ENCODE measurements at regions not wholly inside any gene's neighbourhood (a gene's known extent, or its start where the extent isn't known, plus 50 kb on each side); places are given as distances from the start of the nearest gene placed in this dataset.

- TF ChIP-seq CTCF (IDR thresholded peaks at IDR 0.05; ENCODE audit: poor library complexity) (no peak), EZH2phosphoT487 (IDR thresholded peaks at IDR 0.05; ENCODE audit: low read depth, severe bottlenecking, unreplicated experiment) (no peak), EZH2 (IDR thresholded peaks at IDR 0.05; ENCODE audit: borderline replicate concordance) (no peak)
- H3K27ac ChIP-seq, result no peak overlapping the region
- H3K4me3 ChIP-seq, result no peak overlapping the region
- no peaks in the 10 kb centered on the region for H3K27me3 ChIP-seq
- H2AFZ ChIP-seq, result no peak overlapping the region
- WGBS (ENCODE audit: low lambda C conversion rate, missing lambda C conversion rate), result 81% methylated on average over 1 of the region's 1 CpG
- no peaks in the 10 kb centered on the region for H4K20me1 ChIP-seq (ENCODE audit: insufficient read depth, poor library complexity, severe bottlenecking)
- DNase-seq (ENCODE audit: low spot score), result no peak
- no peaks in the 10 kb centered on the region for H3K9me2 ChIP-seq (replicated peaks; ENCODE audit: insufficient read depth)
- no peak overlapping the region for H3K4me2 ChIP-seq
- no peaks in the 10 kb centered on the region for H3K4me1 ChIP-seq (ENCODE audit: insufficient read depth)
- H3K36me3 ChIP-seq (replicated peaks; ENCODE audit: insufficient read depth, low read depth), result no peaks in the 10 kb centered on the region
- H3K79me2 ChIP-seq, result no peaks in the 10 kb centered on the region
- no peaks in the 10 kb centered on the region for H3K9me3 ChIP-seq (ENCODE audit: low read depth)
Observed at GRCh38 chr15:97141360-97141759, 810.9 kb downstream of the NR2F2 start.

DNA sequence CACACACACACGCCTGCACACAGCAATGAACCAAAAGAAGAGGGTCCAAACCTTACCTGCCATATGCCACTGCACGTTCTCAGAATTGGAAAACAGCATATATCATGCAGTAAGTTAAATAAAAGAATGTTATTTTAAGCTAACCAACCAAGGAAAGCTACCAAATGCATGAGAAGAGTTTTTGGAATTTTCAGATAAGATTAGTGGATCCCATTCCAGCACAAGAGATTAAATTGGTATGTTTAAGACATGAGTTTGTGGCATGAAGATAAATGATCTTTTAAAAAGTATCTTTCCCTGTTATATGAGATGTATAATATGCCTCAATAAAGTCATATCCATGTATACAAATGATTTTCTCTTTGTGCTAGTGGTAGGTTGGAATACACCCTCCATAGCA, 811.4 kb downstream of the NR2F2 start:
- 46% methylated on average over 2 of the region's 2 CpGs for WGBS (ENCODE audit: low lambda C conversion rate, missing lambda C conversion rate)
- H3K4me2 ChIP-seq, result no peak overlapping the region

GRCh38 chr15:97143592-97144376, 813.3 kb downstream of the NR2F2 start:
- no peak for TF ChIP-seq EZH2 (IDR thresholded peaks at IDR 0.05; ENCODE audit: borderline replicate concordance)
- TF ChIP-seq CTCF (IDR thresholded peaks at IDR 0.05; ENCODE audit: poor library complexity), result no peak
- TF ChIP-seq EZH2phosphoT487 (IDR thresholded peaks at IDR 0.05; ENCODE audit: low read depth, severe bottlenecking, unreplicated experiment), result no peak
- H3K4me3 ChIP-seq, result no peak overlapping the region
- WGBS (ENCODE audit: low lambda C conversion rate, missing lambda C conversion rate), result 92% methylated on average over 6 of the region's 6 CpGs
- no peaks in the 10 kb centered on the region for H3K79me2 ChIP-seq
- H3K27me3 ChIP-seq, result no peaks in the 10 kb centered on the region
- DNase-seq (ENCODE audit: low spot score), result no peak
- H3K36me3 ChIP-seq (replicated peaks; ENCODE audit: insufficient read depth, low read depth), result no peaks in the 10 kb centered on the region
- no peak overlapping the region for H3K4me2 ChIP-seq
- no peaks in the 10 kb centered on the region for H4K20me1 ChIP-seq (ENCODE audit: insufficient read depth, poor library complexity, severe bottlenecking)
- H3K9me3 ChIP-seq (ENCODE audit: low read depth), result no peaks in the 10 kb centered on the region
- no peaks in the 10 kb centered on the region for H3K9me2 ChIP-seq (replicated peaks; ENCODE audit: insufficient read depth)
- H2AFZ ChIP-seq, result no peak overlapping the region
- H3K4me1 ChIP-seq (ENCODE audit: insufficient read depth), result no peaks in the 10 kb centered on the region
- no peak overlapping the region for H3K27ac ChIP-seq

More for the DNA sequence above, 811.4 kb downstream of the NR2F2 start:
- H3K27ac ChIP-seq, result no peak overlapping the region
- H3K4me3 ChIP-seq, result no peak overlapping the region
- no peaks in the 10 kb centered on the region for H3K9me3 ChIP-seq (ENCODE audit: low read depth)
- no peaks in the 10 kb centered on the region for H3K4me1 ChIP-seq (ENCODE audit: insufficient read depth)
- no peaks in the 10 kb centered on the region for H3K27me3 ChIP-seq
- DNase-seq (ENCODE audit: low spot score), result no peak
- no peak overlapping the region for H2AFZ ChIP-seq
- TF ChIP-seq EZH2phosphoT487 (IDR thresholded peaks at IDR 0.05; ENCODE audit: low read depth, severe bottlenecking, unreplicated experiment) (no peak), CTCF (IDR thresholded peaks at IDR 0.05; ENCODE audit: poor library complexity) (no peak), EZH2 (IDR thresholded peaks at IDR 0.05; ENCODE audit: borderline replicate concordance) (no peak)
- no peaks in the 10 kb centered on the region for H3K79me2 ChIP-seq
- no peaks in the 10 kb centered on the region for H3K36me3 ChIP-seq (replicated peaks; ENCODE audit: insufficient read depth, low read depth)
- no peaks in the 10 kb centered on the region for H4K20me1 ChIP-seq (ENCODE audit: insufficient read depth, poor library complexity, severe bottlenecking)
- no peaks in the 10 kb centered on the region for H3K9me2 ChIP-seq (replicated peaks; ENCODE audit: insufficient read depth)
